AG04450 (cell line): ENCODE measurements at regions not wholly inside any gene's neighbourhood (a gene's known extent, or its start where the extent isn't known, plus 50 kb on each side); places are given as distances from the start of the nearest gene placed in this dataset.
"Not testable (repeated sequence)": the region's sequence is repeated elsewhere in the genome, so short reads cannot be mapped to it uniquely, and the experiment has no call there.

ENCODE experiments used
- CTCF ChIA-PET: fragments of 300-600, 350-600 bp; formaldehyde crosslinking; extraction: SDS; loops from one replicate; lab custom pipeline; 2022; ENCODE audit warnings: antibody characterized with exemption, inconsistent platforms; lab: Charles Lee
- POLR2A ChIA-PET: fragments of 350-600 bp; formaldehyde crosslinking; extraction: SDS; loops from one replicate; lab custom pipeline; 2021; ENCODE audit warnings: antibody characterized with exemption, inconsistent platforms; lab: Yijun Ruan, JAX
- DNase-seq: peaks from one replicate; pipeline ENCODE4 v3.0.0-alpha.2; 2011; ENCODE audit warnings: low read depth, low spot score
- H3K27ac ChIP-seq: one replicate; pipeline ENCODE4 v1.5.1; 2012; ENCODE audit warnings: low read depth, low read length, control low read depth
- H3K27me3 ChIP-seq: one replicate; pipeline ENCODE4 v1.6.0; 2012; ENCODE audit warnings: low read length; ENCODE audit not compliant: control insufficient read depth, insufficient read depth
- H3K4me3 ChIP-seq: 2 replicates; pipeline ENCODE4 v1.5.1; 2011; ENCODE audit warnings: mild to moderate bottlenecking, low read depth, low read length, control low read depth
- H3K9me3 ChIP-seq: 2 replicates; pipeline ENCODE4 v1.5.1; 2012; ENCODE audit warnings: low read length; ENCODE audit not compliant: control insufficient read depth, insufficient read depth
- CTCF ChIP-seq: IDR thresholded peaks from 2 replicates; pipeline ENCODE4 v1.5.1; 2011; ENCODE audit warnings: low read depth, low read length, control low read depth, inconsistent platforms

- H3K9me3 ChIP-seq, POLR2A ChIA-PET, H3K27ac ChIP-seq, H3K27me3 ChIP-seq, DNase-seq, H3K4me3 ChIP-seq: not testable (repeated sequence)
- CTCF ChIA-PET, result interaction anchor here (0.8 kb wide), 1 partner anchor 212 kb away, joined by 3 read pairs; no protein-coding TSS in a partner anchor
These were observed 158.1 kb upstream of the CDK13 start for GRCh38 chr7:39791911-39792310.

- H3K4me3 ChIP-seq, CTCF ChIA-PET, H3K27me3 ChIP-seq, H3K27ac ChIP-seq, DNase-seq, H3K9me3 ChIP-seq, POLR2A ChIA-PET: not testable (repeated sequence)
These were observed 157.0 kb upstream of the CDK13 start for GRCh38 chr7:39793026-39793425.

GRCh38 chr7:39793851-39794250, 156.2 kb upstream of the CDK13 start:
- H3K27ac ChIP-seq, POLR2A ChIA-PET, DNase-seq, H3K9me3 ChIP-seq, H3K27me3 ChIP-seq, H3K4me3 ChIP-seq: not testable (repeated sequence)
- CTCF ChIA-PET, result interaction anchor here (1.3 kb wide), 1 partner anchor 213 kb away, joined by 3 read pairs; no protein-coding TSS in a partner anchor

GRCh38 chr7:39796947-39797346, 153.1 kb upstream of the CDK13 start:
- H3K4me3 ChIP-seq, H3K9me3 ChIP-seq, DNase-seq, CTCF ChIA-PET, H3K27ac ChIP-seq, H3K27me3 ChIP-seq, POLR2A ChIA-PET: not testable (repeated sequence)

- CTCF ChIA-PET, H3K9me3 ChIP-seq, POLR2A ChIA-PET, H3K27ac ChIP-seq, H3K4me3 ChIP-seq, DNase-seq, H3K27me3 ChIP-seq: not testable (repeated sequence)
These were observed 152.0 kb upstream of the CDK13 start for GRCh38 chr7:39798077-39798476.

GRCh38 chr7:39808796-39809481, 141.1 kb upstream of the CDK13 start:
- ChIA-PET CTCF (no interaction called here), POLR2A (no interaction called here)
- Histone ChIP-seq H3K4me3 (no peak overlapping the region), H3K27ac (no peak overlapping the region), H3K27me3 (peaks cover 3% of the 10 kb centered on the region), H3K9me3 (no peaks in the 10 kb centered on the region)
- DNase-seq, result no peak
- TF ChIP-seq CTCF, result no peak

GRCh38 chr7:39810204-39810642, 139.8 kb upstream of the CDK13 start:
- no peak for DNase-seq
- Histone ChIP-seq H3K27ac (no peak overlapping the region), H3K27me3 (peaks cover 7% of the 10 kb centered on the region), H3K4me3 (no peak overlapping the region), H3K9me3 (no peaks in the 10 kb centered on the region)
- ChIA-PET CTCF (interaction anchor here (0.9 kb wide), 1 partner anchor 230 kb away, joined by 5 read pairs; no protein-coding TSS in a partner anchor), POLR2A (no interaction called here)
- TF ChIP-seq CTCF, result no peak
